Pancreas (tissue), 10 donors: ENCODE measurements at regions not wholly inside any gene's neighbourhood (a gene's known extent, or its start where the extent isn't known, plus 50 kb on each side); places are given as distances from the start of the nearest gene placed in this dataset.
"Not testable (repeated sequence)": the region's sequence is repeated elsewhere in the genome, so short reads cannot be mapped to it uniquely, and the experiment has no call there.

Source experiments
- ATAC-seq, 4 donors: fragments of 200-7000 bp; cut with Tn5 transposase; one replicate each; pipeline versions ENCODE4 v1.8.0 to v1.9.1; 2020; ENCODE audit warnings: mild to moderate bottlenecking in 4 of 4, moderate library complexity in 4 of 4
- DNase-seq, 6 donors: peaks; one replicate each; pipeline ENCODE4 v3.0.0-alpha.2; 2020
- FAIRE-seq: peaks from 2 replicates; lab custom pipeline; 2012; peaks lifted over from hg19 to GRCh38; lab: Jason Lieb, UNC
- H3K27ac ChIP-seq, 4 donors: fragments of 200-600 bp; sonication (generic); 1 replicate in 3 of 4; 2 replicates in 1 of 4; pipeline versions ENCODE4 v1.5.0 to v1.8.0; 2020
- H3K27me3 ChIP-seq, 4 donors: fragments of 200-600 bp; one replicate each; pipeline ENCODE4 v1.8.0; 2021
- H3K36me3 ChIP-seq, 3 donors: fragments of 200-600 bp; sonication (generic) in 1 of 3; one replicate each; pipeline versions ENCODE4 v1.5.0 to v1.8.0; 2020 to 2021
- H3K4me1 ChIP-seq, 3 donors: fragments of 200-600 bp; one replicate each; pipeline ENCODE4 v1.8.0; 2021
- H3K4me3 ChIP-seq, 4 donors: fragments of 200-600 bp; sonication (generic) in 2 of 4; one replicate each; pipeline versions ENCODE4 v1.5.0 to v1.8.0; 2020 to 2021
- H3K9me3 ChIP-seq, 4 donors: fragments of 200-600 bp; one replicate each; pipeline ENCODE4 v1.8.0; 2021
- CTCF ChIP-seq, 4 donors: fragments of 200-600 bp; sonication (generic) in 3 of 4; IDR thresholded peaks; one replicate each; pipeline versions ENCODE4 v1.5.0 to v1.8.0; 2021; ENCODE audit warnings: antibody characterized with exemption in 4 of 4
- WGBS, 2 donors: extraction: QIAGEN DNeasy Blood & Tissue Kit; methylation state at CpG; one replicate each; pipeline ENCODE4 v1.1.7; 2013; 5-methylcytosine and 5-hydroxymethylcytosine counted together
- intact Hi-C, 3 donors: fragments of 100-400 bp; cut with DNase I; formaldehyde crosslinking; loops; one replicate each; pipeline versions ENCODE4 v1.11.1 to v1.14.2; 2022
- donor health status: healthy with polysubstance abuse.
- donor health status: DM: no; HTN: no; CAD: no; lungs with moderate emphysema.
- donor health status: DM: no; HTN: no; CAD: no.
- donor health status: control.
- donor health status: control.
- donor health status: Bipolar disorder and iron deficiency.
- donor health status: DM: yes; HTN: yes; CAD: no.
- donor health status: DM: no; HTN: no; CAD: no.
- donor health status: DM: no; HTN: no; CAD: no.
- donor health status: DM: yes; HTN: yes; CAD: no.

DNA sequence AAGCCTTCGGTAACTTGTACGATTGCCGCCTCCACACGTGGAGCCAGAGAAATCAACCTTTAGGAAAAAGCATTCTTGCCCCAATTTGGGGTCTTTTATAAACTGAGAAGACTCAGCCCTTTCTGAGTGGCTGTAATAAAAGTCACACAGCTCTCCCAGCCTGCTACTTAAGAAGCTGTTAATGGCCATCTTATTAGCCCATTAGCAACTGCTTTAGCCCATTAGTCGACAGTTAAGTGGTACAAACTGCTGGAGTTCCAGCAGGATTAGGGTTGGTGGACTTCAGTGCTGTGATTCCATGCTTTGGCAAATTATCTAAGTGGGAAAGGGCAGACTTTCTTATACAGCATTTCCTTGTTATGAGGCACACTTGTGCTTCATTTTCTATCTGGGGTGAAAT, 461.3 kb downstream of the RPS6KC1 start:
- Histone ChIP-seq H3K27me3 (no peaks in the 10 kb centered on the region), H3K27ac (no peak overlapping the region), H3K9me3 (no peaks in the 10 kb centered on the region), H3K4me3 (no peak overlapping the region), H3K4me1 (no peaks in the 10 kb centered on the region), H3K36me3 (no peaks in the 10 kb centered on the region)
- DNase-seq, result no peak
- 84 to 87% methylated on average over 5 of the region's 5 CpGs for WGBS, 2 donors
- no peak for ATAC-seq
- FAIRE-seq, result no peak
- intact Hi-C loops, result no loop called here
- no peak for TF ChIP-seq CTCF (IDR thresholded peaks at IDR 0.05)

DNA sequence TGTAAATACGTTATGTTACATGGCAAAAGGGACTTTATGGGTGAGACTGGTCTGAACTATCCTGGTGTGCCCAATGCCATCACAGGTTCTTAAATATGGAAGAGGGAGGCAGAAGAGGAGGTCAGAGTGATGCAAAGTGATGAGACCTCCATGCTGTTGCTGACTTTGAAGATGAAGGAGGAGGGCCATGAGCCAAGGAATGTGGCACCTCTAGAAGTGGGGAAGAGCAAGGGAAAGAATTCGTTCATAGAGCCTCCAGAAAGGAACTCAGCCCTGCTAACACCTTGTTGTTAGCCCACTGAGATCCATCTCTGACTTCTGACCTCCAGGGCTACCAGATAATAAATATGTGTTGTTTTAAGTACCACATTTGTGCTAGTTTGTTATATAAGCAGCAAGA, 462.0 kb downstream of the RPS6KC1 start:
- no peak for TF ChIP-seq CTCF (IDR thresholded peaks at IDR 0.05)
- no peak for ATAC-seq
- WGBS, 2 donors, result 57 to 72% methylated on average over 2 of the region's 2 CpGs
- no peak for DNase-seq
- no peaks in the 10 kb centered on the region for H3K27me3 ChIP-seq
- no peak overlapping the region for H3K27ac ChIP-seq
- no peaks in the 10 kb centered on the region for H3K36me3 ChIP-seq
- no peaks in the 10 kb centered on the region for H3K9me3 ChIP-seq
- H3K4me3 ChIP-seq, result no peak overlapping the region
- FAIRE-seq, result no peak
- no peaks in the 10 kb centered on the region for H3K4me1 ChIP-seq
- intact Hi-C loops, result no loop called here

DNA sequence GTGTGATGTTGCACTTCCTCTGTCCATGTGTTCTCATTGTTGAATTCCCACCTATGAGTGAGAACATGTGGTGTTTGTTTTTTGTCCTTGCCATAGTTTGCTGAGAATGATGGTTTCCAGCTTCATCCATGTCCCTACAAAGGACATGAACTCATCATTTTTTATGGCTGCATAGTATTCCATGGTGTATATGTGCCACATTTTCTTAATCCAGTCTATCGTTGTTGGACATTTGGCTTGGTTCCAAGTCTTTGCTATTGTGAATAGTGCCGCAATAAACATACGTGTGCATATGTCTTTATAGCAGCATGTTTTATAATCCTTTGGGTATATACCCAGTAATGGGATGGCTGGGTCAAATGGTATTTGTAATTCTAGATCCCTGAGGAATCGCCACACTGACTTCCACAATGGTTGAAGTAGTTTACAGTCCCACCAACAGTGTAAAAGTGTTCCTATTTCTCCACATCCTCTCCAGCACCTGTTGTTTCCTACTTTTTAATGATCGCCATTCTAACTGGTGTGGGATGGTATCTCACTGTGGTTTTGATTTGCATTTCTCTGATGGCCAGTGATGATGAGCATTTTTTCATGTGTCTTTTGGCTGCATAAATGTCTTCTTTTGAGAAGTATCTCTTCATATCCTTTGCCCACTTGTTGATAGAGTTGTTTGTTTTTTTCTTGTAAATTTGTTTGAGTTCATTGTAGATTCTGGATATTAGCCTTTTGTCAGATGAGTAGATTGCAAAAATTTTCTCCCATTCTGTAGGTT, 463.6 kb downstream of the RPS6KC1 start:
- H3K9me3 ChIP-seq, DNase-seq, H3K36me3 ChIP-seq, intact Hi-C loops, H3K4me1 ChIP-seq, ATAC-seq, H3K27ac ChIP-seq, H3K27me3 ChIP-seq, H3K4me3 ChIP-seq, FAIRE-seq: not testable (repeated sequence)
- 84 to 90% methylated on average over 4 to 5 of the region's 5 CpGs for WGBS, 2 donors

DNA sequence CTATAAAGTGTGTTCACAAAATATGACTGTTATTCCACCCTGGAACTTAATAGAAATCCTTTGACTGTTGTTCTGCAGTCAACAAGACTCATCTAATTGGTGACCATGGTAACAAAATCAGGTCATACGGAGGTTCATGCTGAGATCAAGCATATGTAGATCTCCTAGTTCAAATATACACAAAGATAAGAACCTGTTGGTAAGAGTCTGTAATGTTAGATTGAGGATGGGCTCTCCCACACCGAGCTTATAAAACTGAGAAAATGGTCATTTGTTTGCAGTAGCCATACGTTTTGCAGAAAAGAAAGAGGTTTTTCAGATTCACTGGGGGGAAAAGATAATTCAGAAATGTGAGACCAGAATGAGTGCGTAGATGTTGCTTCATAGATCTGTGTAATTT, 468.1 kb downstream of the RPS6KC1 start:
- no peak for TF ChIP-seq CTCF (IDR thresholded peaks at IDR 0.05)
- H3K27me3 ChIP-seq, result no peaks in the 10 kb centered on the region
- ATAC-seq, result peak in 2 of 4 donors; percentile 58 to 66
- DNase-seq, result no peak
- no peak overlapping the region for H3K4me3 ChIP-seq
- no peak overlapping the region for H3K27ac ChIP-seq
- no peaks in the 10 kb centered on the region for H3K36me3 ChIP-seq
- WGBS, 2 donors, result 29 to 37% methylated on average over 4 of the region's 4 CpGs
- FAIRE-seq, result no peak
- H3K4me1 ChIP-seq, result no peaks in the 10 kb centered on the region
- H3K9me3 ChIP-seq, result no peaks in the 10 kb centered on the region
- intact Hi-C loops, result no loop called here

DNA sequence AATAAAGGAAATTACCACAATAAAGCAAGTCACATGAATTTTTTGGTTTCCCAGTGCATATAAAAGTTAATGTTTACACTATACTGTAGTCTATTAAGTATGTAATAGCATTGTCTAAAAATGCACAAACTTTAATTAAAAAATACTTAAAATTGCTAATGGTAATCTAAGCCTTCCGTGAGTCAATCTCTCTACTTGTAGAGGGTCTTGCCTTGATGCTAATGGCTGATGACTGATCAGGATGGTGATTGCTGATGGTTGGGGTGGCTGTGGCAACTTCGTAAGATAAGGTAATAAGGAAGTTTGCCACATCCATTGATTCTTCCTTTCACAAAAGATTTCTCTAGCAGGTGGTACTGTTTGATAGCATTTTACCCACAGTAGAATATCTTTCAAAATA, 466.6 kb upstream of the PROX1 start:
- no peaks in the 10 kb centered on the region for H3K9me3 ChIP-seq
- WGBS, 2 donors, result 75 to 83% methylated on average over 2 of the region's 2 CpGs
- TF ChIP-seq CTCF (IDR thresholded peaks at IDR 0.05), result no peak
- no peaks in the 10 kb centered on the region for H3K4me1 ChIP-seq
- no peak overlapping the region for H3K4me3 ChIP-seq
- DNase-seq, result no peak
- no peak for ATAC-seq
- no peaks in the 10 kb centered on the region for H3K27me3 ChIP-seq
- no peak for FAIRE-seq
- H3K36me3 ChIP-seq, result no peaks in the 10 kb centered on the region
- intact Hi-C loops, result no loop called here
- no peak overlapping the region for H3K27ac ChIP-seq
